Ascending aorta (tissue), 2 donors: ENCODE measurements at regions not wholly inside any gene's neighbourhood (a gene's known extent, or its start where the extent isn't known, plus 50 kb on each side); places are given as distances from the start of the nearest gene placed in this dataset.

ENCODE experiments used
- DNase-seq, 2 donors: peaks; one replicate each; pipeline ENCODE4 v3.0.0-alpha.2; 2019; ENCODE audit warnings: low spot score in 2 of 2
- H3K27ac ChIP-seq, 2 donors: fragments of 200-600 bp; sonication (generic); one replicate each; pipeline ENCODE4 v1.5.1; 2016 to 2017; ENCODE audit warnings: mild to moderate bottlenecking in 1 of 2
- H3K27me3 ChIP-seq: fragments of 200-600 bp; sonication (generic); one replicate; pipeline ENCODE4 v1.5.1; 2017
- H3K36me3 ChIP-seq, 2 donors: fragments of 200-600 bp; sonication (generic); one replicate each; pipeline ENCODE4 v1.5.1; 2016
- H3K4me1 ChIP-seq, 2 donors: fragments of 200-600 bp; sonication (generic); one replicate each; pipeline ENCODE4 v1.5.1; 2016 to 2017; ENCODE audit warnings: mild to moderate bottlenecking in 1 of 2
- H3K4me3 ChIP-seq, 2 donors: fragments of 200-600 bp; sonication (generic); one replicate each; pipeline ENCODE4 v1.5.1; 2016 to 2017; ENCODE audit warnings: mild to moderate bottlenecking in 1 of 2
- H3K9me3 ChIP-seq, 2 donors: fragments of 200-600 bp; sonication (generic); one replicate each; pipeline ENCODE4 v1.5.1; 2016
- intact Hi-C: fragments of 100-400 bp; cut with DNase I; formaldehyde crosslinking; loops from one replicate; pipeline ENCODE4 v1.15.1; 2023
- TF ChIP-seq, protein P1 (sequence below), 3 experiments: fragments of 200-600 bp in 2 of 3; fragments of 450-650 bp in 1 of 3; sonication (generic) in 2 of 3; IDR thresholded peaks; one replicate each; pipeline ENCODE4 v1.5.1; 2016 to 2019; ENCODE audit warnings: antibody characterized with exemption in 3 of 3, mild to moderate bottlenecking in 1 of 3, moderate library complexity in 1 of 3

DNA sequence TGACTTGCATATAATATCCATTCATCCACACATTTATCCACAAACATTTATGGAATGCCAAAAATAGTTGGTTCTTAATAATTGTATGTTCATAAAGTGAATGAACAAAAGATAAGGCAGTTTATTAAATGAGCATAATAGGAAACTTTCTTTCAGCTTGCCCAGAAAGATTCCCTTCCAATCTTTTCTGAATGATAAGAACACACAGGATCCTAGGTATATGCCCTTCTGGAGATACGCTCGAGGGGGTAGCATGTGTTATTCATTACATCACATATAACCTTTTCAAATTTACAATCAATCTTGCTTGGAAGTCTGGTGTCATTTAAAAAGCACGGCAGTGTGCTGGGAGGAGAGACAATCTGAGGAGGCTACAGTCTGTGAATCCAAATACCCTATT lies 80.4 kb upstream of the PDK4 start:
- intact Hi-C loops = no loop called here
- DNase-seq = no peak
- TF ChIP-seq, protein P1, sequence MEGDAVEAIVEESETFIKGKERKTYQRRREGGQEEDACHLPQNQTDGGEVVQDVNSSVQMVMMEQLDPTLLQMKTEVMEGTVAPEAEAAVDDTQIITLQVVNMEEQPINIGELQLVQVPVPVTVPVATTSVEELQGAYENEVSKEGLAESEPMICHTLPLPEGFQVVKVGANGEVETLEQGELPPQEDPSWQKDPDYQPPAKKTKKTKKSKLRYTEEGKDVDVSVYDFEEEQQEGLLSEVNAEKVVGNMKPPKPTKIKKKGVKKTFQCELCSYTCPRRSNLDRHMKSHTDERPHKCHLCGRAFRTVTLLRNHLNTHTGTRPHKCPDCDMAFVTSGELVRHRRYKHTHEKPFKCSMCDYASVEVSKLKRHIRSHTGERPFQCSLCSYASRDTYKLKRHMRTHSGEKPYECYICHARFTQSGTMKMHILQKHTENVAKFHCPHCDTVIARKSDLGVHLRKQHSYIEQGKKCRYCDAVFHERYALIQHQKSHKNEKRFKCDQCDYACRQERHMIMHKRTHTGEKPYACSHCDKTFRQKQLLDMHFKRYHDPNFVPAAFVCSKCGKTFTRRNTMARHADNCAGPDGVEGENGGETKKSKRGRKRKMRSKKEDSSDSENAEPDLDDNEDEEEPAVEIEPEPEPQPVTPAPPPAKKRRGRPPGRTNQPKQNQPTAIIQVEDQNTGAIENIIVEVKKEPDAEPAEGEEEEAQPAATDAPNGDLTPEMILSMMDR (IDR thresholded peaks at IDR 0.05) = no peak

DNA sequence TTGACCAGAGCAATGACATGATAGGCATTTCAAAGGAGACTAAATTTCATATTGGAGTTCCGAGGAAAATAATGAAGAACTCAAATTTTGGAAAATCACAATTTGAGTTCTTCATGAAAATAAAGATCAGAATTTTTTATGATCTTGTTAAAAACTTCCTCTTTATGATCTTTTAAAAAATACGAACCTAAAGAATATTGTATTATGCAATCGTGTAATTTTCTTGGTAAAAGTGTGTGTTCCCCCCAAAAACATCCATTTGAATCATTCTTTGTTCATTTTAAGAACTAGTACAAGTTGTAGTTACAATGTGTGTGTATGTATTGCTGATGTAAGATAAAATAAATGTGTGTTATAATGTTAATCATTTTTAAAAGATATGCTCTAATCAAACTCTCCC lies 79.3 kb upstream of the PDK4 start:
- intact Hi-C loops = no loop called here
- Histone ChIP-seq H3K4me1 (no peaks in the 10 kb centered on the region), H3K27me3 (no peaks in the 10 kb centered on the region), H3K9me3 (no peaks in the 10 kb centered on the region), H3K4me3 (no peak overlapping the region), H3K27ac (no peak overlapping the region), H3K36me3 (no peaks in the 10 kb centered on the region)
- no peak for DNase-seq
- TF ChIP-seq, protein P1 (IDR thresholded peaks at IDR 0.05) = no peak

More for the DNA sequence above, 80.4 kb upstream of the PDK4 start:
- no peak overlapping the region for H3K4me3 ChIP-seq
- H3K9me3 ChIP-seq = no peaks in the 10 kb centered on the region
- H3K27me3 ChIP-seq = no peaks in the 10 kb centered on the region
- no peaks in the 10 kb centered on the region for H3K4me1 ChIP-seq
- no peak overlapping the region for H3K27ac ChIP-seq
- no peaks in the 10 kb centered on the region for H3K36me3 ChIP-seq

GRCh38 chr7:95675016-95675415 lies 78.7 kb upstream of the PDK4 start:
- no peaks in the 10 kb centered on the region for H3K36me3 ChIP-seq
- H3K27me3 ChIP-seq = no peaks in the 10 kb centered on the region
- intact Hi-C loops = no loop called here
- no peak overlapping the region for H3K27ac ChIP-seq
- H3K4me1 ChIP-seq = no peaks in the 10 kb centered on the region
- H3K4me3 ChIP-seq = no peak overlapping the region
- TF ChIP-seq, protein P1 (IDR thresholded peaks at IDR 0.05) = no peak
- DNase-seq = no peak
- no peaks in the 10 kb centered on the region for H3K9me3 ChIP-seq

DNA sequence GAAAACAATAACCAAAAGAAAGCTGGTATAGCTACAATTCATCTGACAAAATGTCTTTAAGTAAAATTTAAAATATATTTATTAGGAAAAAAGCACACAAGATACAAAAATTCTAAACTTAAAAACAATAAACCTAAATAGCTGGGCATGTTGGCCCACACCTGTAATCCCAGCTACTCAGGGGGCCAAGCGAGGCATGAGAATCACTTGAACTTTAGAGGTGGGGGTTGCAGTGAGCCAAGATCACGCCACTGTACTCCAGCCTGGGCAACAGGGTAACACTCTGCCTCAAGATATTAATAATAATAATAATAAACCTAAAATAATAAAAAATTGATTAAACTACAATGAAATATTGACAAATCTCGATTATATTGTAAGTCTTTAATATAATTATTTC lies 77.8 kb upstream of the PDK4 start:
- TF ChIP-seq, protein P1 (IDR thresholded peaks at IDR 0.05) = no peak
- no peak overlapping the region for H3K4me3 ChIP-seq
- H3K27me3 ChIP-seq = no peaks in the 10 kb centered on the region
- no peaks in the 10 kb centered on the region for H3K4me1 ChIP-seq
- H3K36me3 ChIP-seq = no peaks in the 10 kb centered on the region
- H3K9me3 ChIP-seq = no peaks in the 10 kb centered on the region
- intact Hi-C loops = no loop called here
- H3K27ac ChIP-seq = no peak overlapping the region
- DNase-seq = no peak

GRCh38 chr7:95672434-95672833 lies 76.1 kb upstream of the PDK4 start:
- Histone ChIP-seq H3K36me3 (no peaks in the 10 kb centered on the region), H3K4me3 (no peak overlapping the region), H3K27me3 (no peaks in the 10 kb centered on the region), H3K4me1 (peaks cover 0 to 5% of the 10 kb centered on the region in 2 donors), H3K27ac (no peak overlapping the region), H3K9me3 (no peaks in the 10 kb centered on the region)
- intact Hi-C loops = no loop called here
- TF ChIP-seq, protein P1 (IDR thresholded peaks at IDR 0.05) = no peak
- no peak for DNase-seq

- no peaks in the 10 kb centered on the region for H3K9me3 ChIP-seq
- no peak for DNase-seq
- intact Hi-C loops = no loop called here
- no peak overlapping the region for H3K4me3 ChIP-seq
- H3K4me1 ChIP-seq = peaks cover 0 to 5% of the 10 kb centered on the region in 2 donors
- no peaks in the 10 kb centered on the region for H3K36me3 ChIP-seq
- TF ChIP-seq, protein P1 (IDR thresholded peaks at IDR 0.05) = no peak
- H3K27me3 ChIP-seq = no peaks in the 10 kb centered on the region
- H3K27ac ChIP-seq = no peak overlapping the region
Measured at GRCh38 chr7:95669513-95669912, 73.2 kb upstream of the PDK4 start.
